ENCODE measurements at regions not wholly inside any gene's neighbourhood (a gene's known extent, or its start where the extent isn't known, plus 50 kb on each side); places are given as distances from the start of the nearest gene placed in this dataset.

- TF ChIP-seq POLR2A (IDR thresholded peaks at IDR 0.05) (no peak), CTCF (IDR thresholded peaks at IDR 0.05) (no peak)
Measured at GRCh38 chr7:117986645-117987269, 113.5 kb upstream of the CTTNBP2 start.
